HepG2 (cell line): ENCODE measurements at regions not wholly inside any gene's neighbourhood (a gene's known extent, or its start where the extent isn't known, plus 50 kb on each side); places are given as distances from the start of the nearest gene placed in this dataset.

Experiments
- ATAC-seq: fragments of 200-7000 bp; cut with Tn5 transposase; 3 replicates; pipeline ENCODE4 v1.9.1; 2020; ENCODE audit warnings: mild to moderate bottlenecking, moderate library complexity
- BruUV-seq: library from RNA; stranded (reverse); fragments of 400-500 nt; replicated peaks from 2 replicates; lab custom pipeline; 2021; lab: Mats Ljungman, UMichigan
- CTCF ChIA-PET: fragments of 300-600 bp; formaldehyde crosslinking; extraction: SDS; loops from one replicate; lab custom pipeline; 2021; ENCODE audit warnings: low total read pairs, inconsistent platforms, low intra/inter-chr PET ratio; lab: Yijun Ruan, JAX
- POLR2A ChIA-PET: fragments of 350-600 bp; sonication (Branson Sonifier 250); formaldehyde crosslinking; loops from one replicate; lab custom pipeline; 2020; ENCODE audit warnings: antibody characterized with exemption, inconsistent platforms; lab: Yijun Ruan, JAX
- DNase-seq: peaks from one replicate; pipeline ENCODE4 v3.0.0-alpha.2; 2015; ENCODE audit warnings: low spot score
- FAIRE-seq: peaks from 3 replicates; lab custom pipeline; 2011; peaks lifted over from hg19 to GRCh38; lab: Jason Lieb, UNC
- H2AFZ ChIP-seq: one replicate; pipeline ENCODE4 v1.6.1; 2011; ENCODE audit warnings: low read length, inconsistent platforms
- H3K27ac ChIP-seq: fragments of 300-600 bp; 3 replicates; pipeline ENCODE4 v1.8.0; 2011; ENCODE audit warnings: mixed run types, mild to moderate bottlenecking, mixed read lengths, low read length, inconsistent platforms; ENCODE audit not compliant: insufficient read depth; ENCODE audit errors: extremely low read length
- H3K27me3 ChIP-seq, 2 experiments: fragments of 200-600 bp in 1 of 2; 2 replicates in 1 of 2; 3 replicates in 1 of 2; pipeline versions ENCODE4 v1.6.0 to v1.8.0; 2011; ENCODE audit warnings: low read length in 2 of 2, mild to moderate bottlenecking in 2 of 2, moderate library complexity in 2 of 2, inconsistent platforms in 1 of 2; ENCODE audit not compliant: insufficient read depth in 2 of 2, control insufficient read depth in 1 of 2
- H3K36me3 ChIP-seq, 2 experiments: fragments of 200-600 bp in 1 of 2; replicated peaks in 1 of 2; 2 replicates in 1 of 2; 3 replicates in 1 of 2; pipeline versions ENCODE4 v1.5.1 to v1.8.0; 2011; ENCODE audit warnings: low read length in 2 of 2, inconsistent platforms in 1 of 2; ENCODE audit not compliant: insufficient read depth in 2 of 2, control insufficient read depth in 1 of 2
- H3K4me1 ChIP-seq: 2 replicates; pipeline ENCODE4 v1.5.1; 2012; ENCODE audit warnings: low read length, inconsistent platforms; ENCODE audit not compliant: insufficient read depth
- H3K4me2 ChIP-seq: 2 replicates; pipeline ENCODE4 v1.6.0; 2011; ENCODE audit warnings: low read depth, low read length, inconsistent platforms
- H3K4me3 ChIP-seq, 3 experiments: fragments of 200-600 bp in 1 of 3; sonication (generic), shearing (Covaris generic) in 1 of 3; replicated peaks in 1 of 3; 2 replicates each; pipeline ENCODE4 v1.5.1; 2011 to 2016; ENCODE audit warnings: low read length in 3 of 3, inconsistent platforms in 2 of 3, low read depth in 2 of 3, mild to moderate bottlenecking in 2 of 3, control low read depth in 1 of 3, mixed read lengths in 1 of 3; ENCODE audit not compliant: insufficient read depth in 1 of 3
- H3K79me2 ChIP-seq: one replicate; pipeline ENCODE4 v1.6.1; 2011; ENCODE audit warnings: low read length, inconsistent platforms; ENCODE audit not compliant: insufficient read depth
- H3K9ac ChIP-seq: 2 replicates; pipeline ENCODE4 v1.6.0; 2011; ENCODE audit warnings: mild to moderate bottlenecking, low read depth, low read length, inconsistent platforms; ENCODE audit not compliant: insufficient read depth
- H3K9me3 ChIP-seq: 2 replicates; pipeline ENCODE4 v1.5.1; 2012; ENCODE audit warnings: mild to moderate bottlenecking, low read length
- H4K20me1 ChIP-seq: 2 replicates; pipeline ENCODE4 v1.6.0; 2011; ENCODE audit warnings: inconsistent platforms, mild to moderate bottlenecking, low read length, moderate library complexity; ENCODE audit not compliant: insufficient read depth
- FOXJ3 ChIP-seq: sonication (generic); formaldehyde crosslinking; IDR thresholded peaks from 2 replicates; pipeline ENCODE4 v1.4.0; 2020; ENCODE audit warnings: missing genetic modification reagents, mild to moderate bottlenecking, borderline replicate concordance
- HNRNPK ChIP-seq: fragments of 200-400 bp; formaldehyde crosslinking; IDR thresholded peaks from 2 replicates; pipeline ENCODE4 v1.6.1; 2018; ENCODE audit warnings: low read length, low read depth, moderate library complexity, mild to moderate bottlenecking; ENCODE audit not compliant: poor library complexity, severe bottlenecking
- KLF13 ChIP-seq: sonication (generic); formaldehyde crosslinking; IDR thresholded peaks from 2 replicates; pipeline ENCODE4 v1.4.0; 2020; ENCODE audit warnings: mild to moderate bottlenecking, missing genetic modification reagents
- MEIS1 ChIP-seq: sonication (generic); formaldehyde crosslinking; IDR thresholded peaks from 2 replicates; pipeline ENCODE4 v1.9.0; 2021; ENCODE audit warnings: mild to moderate bottlenecking, missing genetic modification reagents, moderate library complexity, borderline replicate concordance
- NFYC ChIP-seq: IDR thresholded peaks from 2 replicates; pipeline ENCODE4 v1.6.1; 2016; ENCODE audit warnings: missing genetic modification reagents, missing compliant biosample characterization
- SOX13 ChIP-seq, 3 experiments: fragments of 450-650 bp in 1 of 3; sonication (generic) in 1 of 3; formaldehyde crosslinking in 1 of 3; IDR thresholded peaks in 2 of 3; conservative IDR thresholded peaks in 1 of 3; 2 replicates each; pipeline versions ENCODE4 v1.5.0 to v1.6.1; 2016 to 2020; ENCODE audit warnings: antibody characterized with exemption in 1 of 3, mild to moderate bottlenecking in 1 of 3, missing compliant biosample characterization in 1 of 3, missing genetic modification reagents in 1 of 3, moderate library complexity in 1 of 3
- TEAD3 ChIP-seq: optimal IDR thresholded peaks from 2 replicates; pipeline ENCODE3; 2016; ENCODE audit warnings: borderline replicate concordance
- ZNF234 ChIP-seq: sonication (generic); formaldehyde crosslinking; conservative IDR thresholded peaks from 2 replicates; pipeline ENCODE4 v1.5.1; 2020; ENCODE audit warnings: mild to moderate bottlenecking, missing genetic modification reagents
- ZNF792 ChIP-seq: IDR thresholded peaks from 2 replicates; pipeline ENCODE4 v1.6.1; 2016
- WGBS: methylation state at CpG from one replicate; pipeline ENCODE4 v1.1.6; 2017; ENCODE audit warnings: low lambda C conversion rate; 5-methylcytosine and 5-hydroxymethylcytosine counted together
- in situ Hi-C: cut with HindIII; loops from 2 replicates; pipeline ENCODE4 v1.10.0; 2017; ENCODE audit warnings: low pct_unique_long_range_greater_than_20kb; ENCODE audit not compliant: extremely low pct_ligation_motif_present
- intact Hi-C: fragments of 100-400 bp; cut with micrococcal nuclease; formaldehyde crosslinking; loops from one replicate; pipeline ENCODE4 v1.10.0; 2022; ENCODE audit not compliant: unreplicated experiment

DNA sequence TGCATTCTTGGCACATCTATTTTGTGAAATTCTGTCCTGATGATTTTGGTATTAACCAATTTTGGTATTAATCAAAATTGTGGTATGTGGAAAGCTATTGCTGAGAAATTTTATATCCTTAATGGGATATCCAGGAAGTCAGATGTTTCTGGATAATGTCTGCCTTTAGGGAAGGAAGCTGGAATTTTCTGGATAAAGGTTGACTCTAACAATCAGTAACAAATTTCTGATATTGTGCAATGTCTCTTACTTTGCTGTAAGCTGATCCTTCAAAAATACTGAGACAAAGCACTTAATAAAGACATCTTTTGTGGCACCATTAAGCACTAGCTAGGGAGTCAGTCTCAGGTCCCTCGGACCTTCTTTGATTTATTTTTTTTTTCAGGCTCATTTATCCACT lies 100.8 kb upstream of the UGP2 start (continued):
- no peak for TF ChIP-seq SOX13 (IDR thresholded peaks at IDR 0.05)
- TF ChIP-seq SOX13 (CRISPR knock-in tag; conservative IDR thresholded peaks at IDR 0.05 in 1 of 2, IDR thresholded peaks at IDR 0.05 in 1 of 2): peak in 1 of 2 experiments; percentile 72; a peak in 2 of 4 replicates
- TF ChIP-seq NFYC (CRISPR knock-in tag): no peak
- TF ChIP-seq TEAD3 (CRISPR knock-in tag): peak; percentile 48
- peak; percentile 33; the same call in 1 of the 2 replicates for TF ChIP-seq FOXJ3 (CRISPR knock-in tag)
- TF ChIP-seq KLF13 (CRISPR knock-in tag): no peak

DNA sequence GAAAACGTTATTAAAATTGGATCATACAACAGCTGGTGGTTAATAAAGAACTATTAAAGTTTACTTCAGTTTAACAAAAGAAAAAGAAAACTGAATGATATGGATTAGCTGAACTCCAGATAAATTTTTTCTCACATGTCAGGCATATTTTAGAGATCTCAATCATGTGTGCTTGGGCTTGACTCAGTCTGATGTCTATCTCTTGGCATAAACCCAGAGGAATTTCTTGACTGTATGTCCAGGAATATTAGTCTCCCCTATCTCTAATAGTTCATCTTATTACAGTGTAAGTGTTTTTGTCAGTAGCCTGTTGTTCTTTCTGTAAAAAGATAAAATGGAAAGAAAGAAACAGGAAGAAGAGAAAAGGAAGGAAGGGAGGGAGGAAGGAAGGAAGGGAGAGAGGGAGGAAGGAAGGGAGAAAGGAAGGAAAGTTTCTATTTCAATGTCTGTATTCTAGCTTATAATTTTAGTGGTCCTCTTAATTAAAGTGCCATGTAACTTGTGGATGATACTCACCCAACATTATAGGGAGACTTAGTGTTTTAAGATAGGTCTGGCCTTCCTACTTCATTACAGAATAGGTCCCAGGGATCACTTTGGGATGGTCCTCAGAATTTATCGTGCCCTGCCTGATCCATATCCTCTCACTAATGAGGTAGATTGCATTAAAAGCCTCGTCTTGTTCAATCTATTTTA lies 99.7 kb upstream of the UGP2 start:
- intact Hi-C loops (no loop called here), in situ Hi-C loops (no loop called here)
- POLR2A ChIA-PET: no interaction called here
- DNase-seq (no peak), ATAC-seq (no peak), FAIRE-seq (no peak)
- H2AFZ ChIP-seq: no peak overlapping the region
- H3K27ac ChIP-seq: no peak overlapping the region
- no peak overlapping the region for H3K4me2 ChIP-seq
- BruUV-seq: no TSS peak
- no peaks in the 10 kb centered on the region for H3K36me3 ChIP-seq
- peaks cover 70% of the 10 kb centered on the region for H3K4me1 ChIP-seq
- no peak overlapping the region for H3K4me3 ChIP-seq
- no peak overlapping the region for H3K9ac ChIP-seq
- 81% methylated on average over 3 of the region's 3 CpGs for WGBS
- H3K79me2 ChIP-seq: no peaks in the 10 kb centered on the region
- 0 out of 2 replicates have a peak, but pooled peaks cover 5% of the 10 kb centered on the region for H3K9me3 ChIP-seq
- TF ChIP-seq MEIS1 (CRISPR knock-in tag) (no peak), ZNF792 (CRISPR knock-in tag) (no peak), ZNF234 (CRISPR knock-in tag) (no peak), HNRNPK (peak; percentile 52)
- no peaks in the 10 kb centered on the region for H3K27me3 ChIP-seq
- no peaks in the 10 kb centered on the region for H4K20me1 ChIP-seq
- CTCF ChIA-PET: no interaction called here
